Thoracic aorta (tissue), 2 donors: ENCODE measurements at regions not wholly inside any gene's neighbourhood (a gene's known extent, or its start where the extent isn't known, plus 50 kb on each side); places are given as distances from the start of the nearest gene placed in this dataset.

Experiments
- ATAC-seq: fragments of 150-250 bp; one replicate; pipeline ENCODE4 v1.8.0; 2017; ENCODE audit warnings: low read depth; ENCODE audit not compliant: insufficient number of reproducible peaks, low FRiP score
- DNase-seq: peaks from one replicate; pipeline ENCODE4 v3.0.0-alpha.2; 2020; ENCODE audit warnings: low spot score
- H3K27ac ChIP-seq, 2 donors: fragments of 200-600 bp; sonication (generic); 1 replicate in 1 of 2; 2 replicates in 1 of 2; pipeline ENCODE4 v1.5.1; 2016; ENCODE audit warnings: mild to moderate bottlenecking in 2 of 2, moderate library complexity in 2 of 2
- H3K27me3 ChIP-seq: fragments of 200-600 bp; sonication (generic); replicated peaks from 2 replicates; pipeline ENCODE4 v1.6.0; 2016; ENCODE audit warnings: mild to moderate bottlenecking; ENCODE audit not compliant: insufficient read depth
- H3K36me3 ChIP-seq: fragments of 200-600 bp; sonication (generic); one replicate; pipeline ENCODE4 v1.5.1; 2016
- H3K4me1 ChIP-seq, 2 donors: fragments of 200-600 bp; sonication (generic); 1 replicate in 1 of 2; 2 replicates in 1 of 2; pipeline versions ENCODE4 v1.5.1 to v1.6.0; 2016; ENCODE audit warnings: low read depth in 2 of 2, mild to moderate bottlenecking in 1 of 2; ENCODE audit not compliant: control insufficient read depth in 1 of 2
- H3K4me3 ChIP-seq: fragments of 200-600 bp; sonication (generic); 2 replicates; pipeline ENCODE4 v1.5.1; 2016; ENCODE audit warnings: mild to moderate bottlenecking
- H3K9me3 ChIP-seq: fragments of 200-600 bp; sonication (generic); 2 replicates; pipeline ENCODE4 v1.5.1; 2016
- CTCF ChIP-seq: fragments of 200-600 bp; sonication (generic); IDR thresholded peaks from one replicate; pipeline ENCODE4 v1.5.1; 2019; ENCODE audit warnings: antibody characterized with exemption

- H3K27me3 ChIP-seq = no peaks in the 10 kb centered on the region
- DNase-seq (no peak), ATAC-seq (no peak)
- no peak for TF ChIP-seq CTCF
- H3K27ac ChIP-seq = no peak overlapping the region
- no peaks in the 10 kb centered on the region for H3K9me3 ChIP-seq
- no peaks in the 10 kb centered on the region for H3K4me1 ChIP-seq
- no peak overlapping the region for H3K4me3 ChIP-seq
- H3K36me3 ChIP-seq = no peaks in the 10 kb centered on the region
These were observed 371.6 kb upstream of the MAF start for GRCh38 chr16:79972053-79972704.

GRCh38 chr16:79971237-79971572 is 370.7 kb upstream of the MAF start:
- Histone ChIP-seq H3K27ac (no peak overlapping the region), H3K4me3 (no peak overlapping the region), H3K9me3 (no peaks in the 10 kb centered on the region), H3K27me3 (no peaks in the 10 kb centered on the region), H3K36me3 (no peaks in the 10 kb centered on the region), H3K4me1 (no peaks in the 10 kb centered on the region)
- TF ChIP-seq CTCF = no peak
- ATAC-seq (no peak), DNase-seq (no peak)

GRCh38 chr16:79970551-79971236 is 370.2 kb upstream of the MAF start:
- Histone ChIP-seq H3K36me3 (no peaks in the 10 kb centered on the region), H3K4me1 (no peaks in the 10 kb centered on the region), H3K27me3 (no peaks in the 10 kb centered on the region), H3K9me3 (no peaks in the 10 kb centered on the region), H3K27ac (no peak overlapping the region), H3K4me3 (no peak overlapping the region)
- DNase-seq (no peak), ATAC-seq (no peak)
- TF ChIP-seq CTCF = no peak

- Histone ChIP-seq H3K4me1 (no peaks in the 10 kb centered on the region), H3K27ac (no peak overlapping the region), H3K9me3 (no peaks in the 10 kb centered on the region), H3K27me3 (no peaks in the 10 kb centered on the region), H3K4me3 (no peak overlapping the region), H3K36me3 (no peaks in the 10 kb centered on the region)
- TF ChIP-seq CTCF = no peak
- no peak for ATAC-seq
- DNase-seq = no peak
These were observed 369.6 kb upstream of the MAF start for GRCh38 chr16:79970087-79970486.

- Histone ChIP-seq H3K27ac (no peak overlapping the region), H3K4me1 (no peaks in the 10 kb centered on the region), H3K4me3 (no peak overlapping the region), H3K27me3 (no peaks in the 10 kb centered on the region), H3K9me3 (no peaks in the 10 kb centered on the region), H3K36me3 (no peaks in the 10 kb centered on the region)
- no peak for ATAC-seq
- no peak for TF ChIP-seq CTCF
- DNase-seq = no peak
These were observed 368.9 kb upstream of the MAF start for GRCh38 chr16:79969458-79969857.
